NCI-H1417 (cell line): ENCODE measurements at regions not wholly inside any gene's neighbourhood (a gene's known extent, or its start where the extent isn't known, plus 50 kb on each side); places are given as distances from the start of the nearest gene placed in this dataset.
"Not testable (repeated sequence)": the region's sequence is repeated elsewhere in the genome, so short reads cannot be mapped to it uniquely, and the experiment has no call there.

ENCODE experiments used
- DNase-seq, 3 experiments: peaks; one replicate each; lab custom pipeline; 2025; lab: John Stamatoyannopoulos, UW

DNA sequence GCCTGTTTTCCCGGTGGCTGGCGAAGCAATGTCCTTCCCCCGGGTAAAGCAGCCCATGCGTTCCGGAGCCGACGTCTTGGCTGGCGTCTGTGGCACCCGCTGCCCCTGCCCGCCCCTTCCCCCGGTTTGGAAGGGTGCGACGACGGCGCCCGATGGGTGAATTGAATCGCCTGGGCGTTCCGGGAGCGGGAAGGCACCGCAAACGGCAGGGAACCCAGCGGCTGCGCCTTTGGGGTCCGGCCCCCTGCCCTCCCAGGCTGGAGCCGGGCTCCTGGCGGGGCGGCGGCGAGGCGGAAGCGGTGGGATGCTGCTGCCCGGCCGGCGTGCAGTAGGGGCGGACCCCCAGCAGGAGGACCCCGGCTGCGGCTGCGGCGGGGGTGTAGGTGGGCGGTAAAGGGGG lies 123.6 kb upstream of the RHOU start:
- DNase-seq: not testable (repeated sequence)

- DNase-seq: not testable (repeated sequence)
Observed at GRCh38 chr1:228622002-228622716, 113.1 kb upstream of the RHOU start.

GRCh38 chr1:228626481-228626880 lies 108.8 kb upstream of the RHOU start:
- DNase-seq: not testable (repeated sequence)

GRCh38 chr1:228632858-228633257 lies 102.4 kb upstream of the RHOU start:
- DNase-seq: not testable (repeated sequence)

- DNase-seq: peak in 2 of 3 experiments; percentile 17 to 33
Observed at GRCh38 chr1:228635304-228635703, 100.0 kb upstream of the RHOU start.

DNA sequence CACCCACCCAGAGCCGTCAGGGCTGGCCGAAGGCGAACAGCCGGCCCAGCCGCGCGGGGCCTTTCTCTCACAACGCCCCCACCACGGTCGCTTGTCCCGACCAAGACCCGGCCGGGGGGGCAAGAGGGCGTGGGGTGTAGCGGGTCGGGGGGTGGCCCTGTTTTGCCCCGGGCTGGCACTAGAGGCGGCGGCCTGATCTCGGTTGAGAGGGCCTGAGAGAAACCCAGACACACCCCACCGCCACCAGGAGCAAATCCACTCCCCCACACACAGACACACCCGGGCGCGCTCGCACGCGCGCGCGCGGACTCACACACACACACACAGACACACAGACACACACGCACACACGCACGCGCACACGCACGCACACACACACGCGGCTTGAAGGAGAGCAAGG lies 97.8 kb upstream of the RHOU start:
- not testable (repeated sequence) for DNase-seq

DNA sequence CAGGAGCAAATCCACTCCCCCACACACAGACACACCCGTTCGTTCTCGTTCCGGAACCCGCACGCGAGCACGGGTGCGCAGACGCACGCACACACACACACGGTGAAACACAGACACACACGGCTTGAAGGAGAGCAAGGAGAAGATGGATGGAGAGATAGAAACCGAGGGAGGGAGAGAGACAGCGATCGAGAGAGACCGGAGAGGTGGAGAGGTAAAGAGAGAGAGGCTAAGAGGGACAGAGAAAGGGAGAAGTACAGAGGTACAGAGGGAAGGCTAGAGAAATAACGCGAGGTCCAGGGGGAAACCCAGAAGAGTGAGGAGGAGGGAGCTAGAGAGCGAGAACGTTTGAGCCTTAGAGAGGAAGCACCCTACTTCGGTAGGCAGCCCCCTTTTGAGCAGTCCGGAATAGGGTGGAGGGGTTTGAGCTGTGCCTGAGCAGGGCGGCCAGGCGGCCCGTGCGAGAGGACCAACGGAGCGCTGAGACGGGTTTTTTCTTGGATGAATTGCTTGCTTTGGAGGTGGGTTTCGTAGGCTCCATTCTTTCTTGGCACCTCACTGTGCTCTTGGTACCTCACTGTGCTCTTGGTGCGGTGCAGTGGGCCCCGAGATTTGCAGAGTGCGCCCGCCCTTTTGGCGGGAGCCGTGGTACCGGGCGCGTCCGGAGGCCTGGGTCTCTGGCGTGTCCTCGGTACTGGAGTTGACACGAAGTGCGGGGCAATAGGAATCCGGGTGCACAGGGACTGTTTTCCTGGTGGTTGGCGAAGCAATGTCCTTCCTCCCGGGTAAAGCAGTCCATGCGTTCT lies 88.4 kb upstream of the RHOU start:
- peak in 2 of 3 experiments; percentile 64 to 74 for DNase-seq

GRCh38 chr1:228647523-228648444 lies 87.5 kb upstream of the RHOU start:
- DNase-seq: peak; percentile 29 to 67 (median 57)

DNA sequence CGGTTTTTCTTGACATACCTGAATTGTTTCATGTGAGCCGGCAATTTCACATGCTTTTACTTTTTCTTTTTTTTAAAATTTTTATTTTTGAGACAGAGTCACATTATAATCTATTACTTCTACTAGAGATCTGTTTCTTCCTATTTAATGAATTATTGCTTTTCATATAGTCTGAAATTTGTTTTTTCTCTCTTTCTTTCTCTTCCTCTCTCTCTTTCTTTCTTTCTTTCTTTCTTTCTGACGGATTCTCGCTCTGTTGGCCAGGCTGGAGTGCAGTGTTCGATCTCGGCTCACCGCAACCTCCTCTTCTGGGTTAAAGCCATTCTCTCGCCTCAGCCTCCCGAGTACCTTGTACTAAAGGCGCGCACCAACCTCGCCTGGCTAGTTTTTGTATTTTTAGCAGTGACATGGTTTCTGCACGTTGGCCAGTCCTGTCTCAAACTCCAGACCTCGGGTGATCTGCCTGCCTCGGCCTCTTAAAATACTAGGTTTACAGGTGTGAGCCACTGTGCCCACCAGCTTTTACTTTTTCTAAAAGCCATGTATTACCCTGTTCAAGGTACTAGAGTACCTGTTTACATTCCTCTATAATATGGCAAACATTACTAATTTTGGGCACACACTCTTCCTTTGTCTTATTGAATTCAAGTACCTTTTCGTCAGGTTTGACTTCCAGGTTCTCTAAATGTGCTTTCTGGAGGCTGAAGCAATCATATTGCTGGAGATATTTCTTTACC lies 86.5 kb upstream of the RHOU start:
- no peak for DNase-seq

GRCh38 chr1:228650141-228650540 lies 85.1 kb upstream of the RHOU start:
- DNase-seq: no peak

DNA sequence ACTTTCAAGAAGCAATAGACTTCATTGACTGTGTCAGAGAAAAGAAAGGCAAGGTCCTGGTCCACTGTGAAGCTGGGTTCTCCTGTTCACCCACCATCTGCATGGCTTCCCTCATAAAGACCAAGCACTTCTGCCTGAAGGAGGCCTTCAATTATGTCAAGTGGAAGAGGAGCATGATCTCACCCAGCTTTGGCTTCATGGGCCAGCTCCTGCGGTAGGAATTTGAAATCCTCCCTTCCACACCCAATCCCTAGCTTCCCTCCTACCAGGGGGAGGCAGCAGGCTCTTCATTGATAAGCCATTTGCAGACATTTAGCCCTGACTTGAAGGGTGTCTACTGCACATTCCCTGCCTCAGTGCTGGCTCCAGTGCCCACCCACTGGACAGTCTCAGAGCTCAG lies 84.3 kb upstream of the RHOU start:
- no peak for DNase-seq

- no peak for DNase-seq
Observed at GRCh38 chr1:228652116-228652515, 83.2 kb upstream of the RHOU start.

- DNase-seq: not testable (repeated sequence)
Observed at GRCh38 chr1:228653057-228653456, 82.2 kb upstream of the RHOU start.

GRCh38 chr1:228653748-228654147 lies 81.5 kb upstream of the RHOU start:
- DNase-seq: no peak

GRCh38 chr1:228655796-228656394 lies 79.4 kb upstream of the RHOU start:
- no peak for DNase-seq

GRCh38 chr1:228662007-228662689 lies 73.1 kb upstream of the RHOU start:
- DNase-seq: not testable (repeated sequence)

DNA sequence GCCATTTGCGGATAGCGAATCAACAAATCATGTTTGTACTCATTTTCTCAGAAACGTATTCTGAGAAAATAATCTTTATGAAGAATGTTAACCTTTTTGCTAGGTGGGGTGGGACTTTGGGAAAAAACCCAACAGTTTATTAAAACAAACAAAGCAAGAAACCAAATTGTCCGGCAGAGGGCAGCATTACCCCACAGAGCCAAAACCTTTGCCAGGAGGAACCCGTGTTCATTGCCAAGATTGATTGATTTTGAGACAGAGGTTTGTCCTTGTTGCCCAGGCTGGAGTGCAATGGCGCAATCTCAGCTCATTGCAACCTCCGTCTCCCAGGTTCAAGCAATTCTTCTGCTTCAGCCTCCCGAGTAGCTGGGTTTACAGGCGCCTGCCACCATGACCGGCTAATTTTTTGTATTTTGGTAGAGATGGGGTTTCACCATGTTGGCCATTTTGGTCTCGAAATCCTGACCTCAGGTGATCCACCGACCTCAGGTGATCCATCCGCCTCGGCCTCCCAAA lies 70.8 kb upstream of the RHOU start:
- peak; percentile 69 to 91 (median 79) for DNase-seq

GRCh38 chr1:228666686-228667623 lies 68.3 kb upstream of the RHOU start:
- no peak for DNase-seq
